GM23248 (cell line): ENCODE measurements at regions not wholly inside any gene's neighbourhood (a gene's known extent, or its start where the extent isn't known, plus 50 kb on each side); places are given as distances from the start of the nearest gene placed in this dataset.

Source experiments
- EZH2 ChIP-seq: fragments of 200-600 bp; sonication (generic); IDR thresholded peaks from 2 replicates; pipeline ENCODE4 v1.6.1; 2018; ENCODE audit warnings: antibody characterized with exemption, mild to moderate bottlenecking; ENCODE audit not compliant: insufficient read depth, poor library complexity, severe bottlenecking
- EZH2phosphoT487 ChIP-seq: fragments of 200-600 bp; sonication (generic); IDR thresholded peaks from 2 replicates; pipeline ENCODE4 v1.6.1; 2018; ENCODE audit warnings: antibody characterized with exemption, moderate library complexity, mild to moderate bottlenecking, low read depth; ENCODE audit not compliant: insufficient read depth

DNA sequence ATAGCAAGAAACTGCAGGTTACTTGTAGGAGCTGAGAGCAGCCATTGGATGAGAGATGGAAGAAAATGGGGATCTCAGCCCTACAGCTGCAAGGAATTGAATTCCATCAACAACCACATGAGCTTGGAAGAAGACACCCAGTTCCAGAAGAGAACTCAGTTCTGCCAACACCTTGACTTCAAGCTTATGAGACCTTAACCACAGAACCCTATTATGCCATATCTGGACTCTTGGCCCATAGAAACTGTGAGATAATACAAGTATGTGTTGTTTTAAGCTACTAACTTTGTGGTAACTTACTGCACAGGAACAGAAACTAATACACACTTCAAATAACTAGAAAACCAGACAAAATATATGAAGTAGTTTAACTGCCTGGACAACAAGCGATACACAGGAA is 212.4 kb upstream of the CACNA2D1 start:
- no peak for TF ChIP-seq EZH2
- TF ChIP-seq EZH2phosphoT487, result no peak
